Left lung (tissue), 4 donors: ENCODE measurements at regions not wholly inside any gene's neighbourhood (a gene's known extent, or its start where the extent isn't known, plus 50 kb on each side); places are given as distances from the start of the nearest gene placed in this dataset.

Experiments used
- ATAC-seq: fragments of 200-7000 bp; cut with Tn5 transposase; one replicate; pipeline ENCODE4 v1.9.1; 2020; ENCODE audit warnings: moderate library complexity
- DNase-seq, 4 donors: peaks; one replicate each; pipeline ENCODE4 v3.0.0-alpha.2; 2013 to 2020
- H3K27ac ChIP-seq, 2 donors: fragments of 200-600 bp; sonication (generic) in 1 of 2; one replicate each; pipeline versions ENCODE4 v1.5.0 to v1.8.0; 2020 to 2021
- H3K27me3 ChIP-seq, 2 donors: fragments of 200-600 bp; sonication (generic) in 1 of 2; one replicate each; pipeline versions ENCODE4 v1.5.0 to v1.8.0; 2020 to 2021
- H3K36me3 ChIP-seq, 2 donors: fragments of 200-600 bp; sonication (generic) in 1 of 2; one replicate each; pipeline versions ENCODE4 v1.5.0 to v1.8.0; 2020 to 2021
- H3K4me1 ChIP-seq, 2 donors: fragments of 200-600 bp; one replicate each; pipeline ENCODE4 v1.8.0; 2021
- H3K4me3 ChIP-seq, 2 donors: fragments of 200-600 bp; sonication (generic) in 1 of 2; one replicate each; pipeline versions ENCODE4 v1.5.0 to v1.8.0; 2020 to 2021; ENCODE audit warnings: mild to moderate bottlenecking in 1 of 2
- H3K9me3 ChIP-seq, 2 donors: fragments of 200-600 bp; sonication (generic) in 1 of 2; one replicate each; pipeline versions ENCODE4 v1.5.0 to v1.8.0; 2020 to 2021
- CTCF ChIP-seq, 2 donors: fragments of 200-600 bp; sonication (generic) in 1 of 2; IDR thresholded peaks; one replicate each; pipeline versions ENCODE4 v1.5.0 to v1.8.0; 2021; ENCODE audit warnings: antibody characterized with exemption in 2 of 2
- intact Hi-C, 2 donors: fragments of 100-400 bp; cut with DNase I; formaldehyde crosslinking; loops; one replicate each; pipeline versions ENCODE4 v1.11.2 to v1.14.2; 2022
- donor health status: DM: no; HTN: yes; CAD: no.
- donor health status: DM: no; HTN: no; CAD: no.

- Histone ChIP-seq H3K4me1 (no peaks in the 10 kb centered on the region), H3K27me3 (no peaks in the 10 kb centered on the region), H3K9me3 (peaks cover 0 to 12% of the 10 kb centered on the region in 2 donors), H3K4me3 (no peak overlapping the region), H3K36me3 (no peaks in the 10 kb centered on the region), H3K27ac (no peak overlapping the region)
- no peak for TF ChIP-seq CTCF (IDR thresholded peaks at IDR 0.05)
- DNase-seq, result no peak
- ATAC-seq, result no peak
- intact Hi-C loops, result no loop called here
These were observed 155.6 kb upstream of the PIEZO2 start for GRCh38 chr18:11304928-11305327.

- intact Hi-C loops, result no loop called here
- no peaks in the 10 kb centered on the region for H3K36me3 ChIP-seq
- no peak overlapping the region for H3K4me3 ChIP-seq
- ATAC-seq (no peak), DNase-seq (no peak)
- TF ChIP-seq CTCF (IDR thresholded peaks at IDR 0.05), result no peak
- H3K4me1 ChIP-seq, result no peaks in the 10 kb centered on the region
- peaks cover 0 to 10% of the 10 kb centered on the region in 2 donors for H3K9me3 ChIP-seq
- no peak overlapping the region for H3K27ac ChIP-seq
- no peaks in the 10 kb centered on the region for H3K27me3 ChIP-seq
These were observed 147.6 kb upstream of the PIEZO2 start for GRCh38 chr18:11296946-11297345.

DNA sequence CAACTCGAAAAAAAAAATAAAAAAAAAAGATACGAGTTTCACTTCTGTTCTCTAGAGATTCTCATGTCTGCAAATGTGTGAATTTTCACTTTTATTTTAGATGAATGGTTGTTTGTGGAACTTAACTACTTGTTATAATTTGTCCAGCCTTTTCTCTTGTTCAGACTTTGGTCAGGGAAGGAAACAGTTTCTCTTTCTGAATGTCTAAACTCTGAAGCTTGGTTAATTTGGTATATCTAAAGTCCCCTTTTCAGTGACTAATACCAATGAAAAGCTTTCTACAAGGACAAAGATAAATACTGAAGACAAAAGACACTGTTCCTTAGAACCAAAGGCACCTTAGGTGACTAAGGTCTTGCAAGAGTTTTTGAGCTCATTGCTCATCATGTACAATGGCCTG is 144.4 kb upstream of the PIEZO2 start:
- H3K4me1 ChIP-seq, result no peaks in the 10 kb centered on the region
- DNase-seq (no peak), ATAC-seq (no peak)
- H3K9me3 ChIP-seq, result no peaks in the 10 kb centered on the region
- no peak for TF ChIP-seq CTCF (IDR thresholded peaks at IDR 0.05)
- no peaks in the 10 kb centered on the region for H3K27me3 ChIP-seq
- H3K36me3 ChIP-seq, result no peaks in the 10 kb centered on the region
- H3K4me3 ChIP-seq, result no peak overlapping the region
- H3K27ac ChIP-seq, result no peak overlapping the region
- intact Hi-C loops, result no loop called here

DNA sequence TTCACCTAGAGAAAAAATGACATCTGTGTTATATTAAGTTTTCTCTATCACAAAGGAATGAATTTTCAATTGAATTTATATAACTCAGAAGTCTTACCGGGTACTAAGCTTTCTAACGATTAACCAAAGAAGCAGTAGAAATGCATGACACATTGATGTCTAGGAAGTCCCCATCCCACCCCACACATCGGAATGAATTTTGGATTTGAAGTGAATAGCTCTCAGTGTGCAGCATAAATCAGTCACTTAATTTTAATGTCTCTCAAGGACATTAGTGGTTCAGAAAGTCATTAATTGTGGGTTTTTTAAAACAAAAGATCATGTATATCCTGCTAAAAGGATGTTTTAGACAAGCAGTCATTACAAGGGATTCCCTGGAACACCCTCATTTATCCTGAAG is 141.4 kb upstream of the PIEZO2 start:
- no peak for DNase-seq
- H3K36me3 ChIP-seq, result no peaks in the 10 kb centered on the region

DNA sequence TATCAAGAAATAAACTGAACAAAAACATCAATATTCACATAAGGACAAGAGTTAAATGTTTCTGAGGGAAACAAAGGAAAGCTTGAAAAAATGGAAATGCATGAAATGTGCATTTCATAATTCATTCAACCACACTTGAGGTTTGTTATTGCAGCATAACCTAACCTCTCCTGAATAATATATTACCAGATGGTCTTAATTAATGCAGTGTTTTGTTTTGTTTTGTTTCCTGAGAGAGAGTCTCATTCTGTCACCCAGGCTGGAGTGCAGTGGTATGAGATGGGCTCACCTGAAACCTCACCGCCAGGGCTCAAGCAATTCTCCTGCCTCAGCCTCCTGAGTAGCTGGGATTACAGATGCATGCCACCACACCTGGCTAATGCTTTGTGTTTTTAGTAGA is 139.9 kb upstream of the PIEZO2 start:
- ATAC-seq (no peak), DNase-seq (no peak)
- no peak overlapping the region for H3K4me3 ChIP-seq
- no peaks in the 10 kb centered on the region for H3K9me3 ChIP-seq
- TF ChIP-seq CTCF (IDR thresholded peaks at IDR 0.05), result no peak
- no peak overlapping the region for H3K27ac ChIP-seq
- intact Hi-C loops, result no loop called here
- H3K27me3 ChIP-seq, result no peaks in the 10 kb centered on the region
- H3K36me3 ChIP-seq, result no peaks in the 10 kb centered on the region
- H3K4me1 ChIP-seq, result no peaks in the 10 kb centered on the region

More for the DNA sequence above, 141.4 kb upstream of the PIEZO2 start:
- intact Hi-C loops, result no loop called here
- no peak for TF ChIP-seq CTCF (IDR thresholded peaks at IDR 0.05)
- Histone ChIP-seq H3K27ac (no peak overlapping the region), H3K9me3 (no peaks in the 10 kb centered on the region), H3K4me3 (no peak overlapping the region), H3K27me3 (no peaks in the 10 kb centered on the region), H3K4me1 (no peaks in the 10 kb centered on the region)
- ATAC-seq, result no peak
